Bronchial epithelial cell (primary cell): ENCODE measurements at regions not wholly inside any gene's neighbourhood (a gene's known extent, or its start where the extent isn't known, plus 50 kb on each side); places are given as distances from the start of the nearest gene placed in this dataset.

Source experiments
- DNase-seq: peaks from one replicate; pipeline ENCODE4 v3.0.0-alpha.2; 2010; ENCODE audit warnings: low read depth
- FAIRE-seq: peaks from 2 replicates; lab custom pipeline; 2011; peaks lifted over from hg19 to GRCh38; lab: Jason Lieb, UNC
- H3K27me3 ChIP-seq: 2 replicates; pipeline ENCODE4 v1.5.1; 2011; ENCODE audit warnings: low read length; ENCODE audit not compliant: control insufficient read depth, insufficient read depth
- H3K36me3 ChIP-seq: 2 replicates; pipeline ENCODE4 v1.5.1; 2011; ENCODE audit warnings: low read length; ENCODE audit not compliant: control insufficient read depth, insufficient read depth
- H3K4me3 ChIP-seq: 2 replicates; pipeline ENCODE4 v1.5.1; 2011; ENCODE audit warnings: mild to moderate bottlenecking, low read depth, low read length, control low read depth
- TF ChIP-seq, protein P1 (sequence below): IDR thresholded peaks from 2 replicates; pipeline ENCODE4 v1.5.1; 2011; ENCODE audit warnings: mild to moderate bottlenecking, moderate library complexity, low read length, control low read depth, inconsistent platforms; ENCODE audit not compliant: insufficient read depth, severe bottlenecking

GRCh38 chr14:30221546-30221945 is 293.9 kb upstream of the PRKD1 start:
- FAIRE-seq (no peak), DNase-seq (no peak)
- H3K4me3 ChIP-seq = no peak overlapping the region
- no peaks in the 10 kb centered on the region for H3K27me3 ChIP-seq
- no peaks in the 10 kb centered on the region for H3K36me3 ChIP-seq
- TF ChIP-seq, protein P1, sequence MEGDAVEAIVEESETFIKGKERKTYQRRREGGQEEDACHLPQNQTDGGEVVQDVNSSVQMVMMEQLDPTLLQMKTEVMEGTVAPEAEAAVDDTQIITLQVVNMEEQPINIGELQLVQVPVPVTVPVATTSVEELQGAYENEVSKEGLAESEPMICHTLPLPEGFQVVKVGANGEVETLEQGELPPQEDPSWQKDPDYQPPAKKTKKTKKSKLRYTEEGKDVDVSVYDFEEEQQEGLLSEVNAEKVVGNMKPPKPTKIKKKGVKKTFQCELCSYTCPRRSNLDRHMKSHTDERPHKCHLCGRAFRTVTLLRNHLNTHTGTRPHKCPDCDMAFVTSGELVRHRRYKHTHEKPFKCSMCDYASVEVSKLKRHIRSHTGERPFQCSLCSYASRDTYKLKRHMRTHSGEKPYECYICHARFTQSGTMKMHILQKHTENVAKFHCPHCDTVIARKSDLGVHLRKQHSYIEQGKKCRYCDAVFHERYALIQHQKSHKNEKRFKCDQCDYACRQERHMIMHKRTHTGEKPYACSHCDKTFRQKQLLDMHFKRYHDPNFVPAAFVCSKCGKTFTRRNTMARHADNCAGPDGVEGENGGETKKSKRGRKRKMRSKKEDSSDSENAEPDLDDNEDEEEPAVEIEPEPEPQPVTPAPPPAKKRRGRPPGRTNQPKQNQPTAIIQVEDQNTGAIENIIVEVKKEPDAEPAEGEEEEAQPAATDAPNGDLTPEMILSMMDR = no peak

GRCh38 chr14:30223385-30223785 is 295.7 kb upstream of the PRKD1 start:
- TF ChIP-seq, protein P1 = no peak
- no peaks in the 10 kb centered on the region for H3K27me3 ChIP-seq
- no peaks in the 10 kb centered on the region for H3K36me3 ChIP-seq
- DNase-seq (peak; percentile 92), FAIRE-seq (peak; percentile 50)
- no peak overlapping the region for H3K4me3 ChIP-seq

DNA sequence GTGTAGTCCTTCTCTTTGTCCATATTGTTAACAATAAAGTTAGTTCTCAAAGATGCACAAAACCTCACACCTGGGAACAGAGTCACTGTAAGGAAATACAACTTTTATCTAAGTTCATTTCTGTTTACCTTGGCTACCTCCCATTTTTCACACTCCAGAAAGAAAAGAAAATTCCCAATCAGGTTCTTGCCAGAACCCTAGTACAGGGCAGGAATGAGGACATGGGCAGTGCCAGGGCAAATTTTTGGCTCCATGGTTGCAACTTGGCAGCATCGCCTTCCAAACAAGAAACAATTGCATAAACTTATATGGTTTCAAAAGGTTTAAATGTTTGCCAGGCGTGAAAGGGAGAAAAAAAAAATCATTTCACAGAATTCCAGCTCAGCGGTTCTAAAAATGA is 296.3 kb upstream of the PRKD1 start:
- no peaks in the 10 kb centered on the region for H3K36me3 ChIP-seq
- no peaks in the 10 kb centered on the region for H3K27me3 ChIP-seq
- H3K4me3 ChIP-seq = no peak overlapping the region
- TF ChIP-seq, protein P1 = no peak
- no peak for FAIRE-seq
- peak; percentile 35 for DNase-seq

DNA sequence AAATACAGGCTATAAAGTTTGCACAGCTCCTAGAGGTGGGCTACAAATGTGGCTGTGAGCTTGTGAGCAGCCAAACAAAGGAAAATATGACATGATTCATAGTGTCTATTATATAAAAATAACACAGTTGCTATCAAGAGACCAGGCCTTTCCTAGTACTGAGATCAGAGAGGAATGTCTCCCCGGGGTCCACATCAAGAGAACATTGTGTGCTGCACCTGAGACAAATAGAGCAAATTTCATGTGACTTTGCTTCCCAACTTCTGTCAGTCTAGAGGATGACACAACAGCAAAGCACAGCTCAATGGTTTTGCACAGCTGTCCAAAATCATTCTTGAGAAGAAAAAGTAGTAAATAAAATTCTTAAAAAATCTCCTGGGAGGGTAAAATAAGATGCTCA is 297.5 kb upstream of the PRKD1 start:
- H3K36me3 ChIP-seq = no peaks in the 10 kb centered on the region
- H3K27me3 ChIP-seq = no peaks in the 10 kb centered on the region
- H3K4me3 ChIP-seq = no peak overlapping the region
- no peak for FAIRE-seq
- no peak for DNase-seq
- TF ChIP-seq, protein P1 = no peak

- no peak for FAIRE-seq
- no peak for DNase-seq
- Histone ChIP-seq H3K36me3 (no peaks in the 10 kb centered on the region), H3K27me3 (no peaks in the 10 kb centered on the region), H3K4me3 (no peak overlapping the region)
- TF ChIP-seq, protein P1 = no peak
Observed at GRCh38 chr14:30227436-30227835, 299.8 kb upstream of the PRKD1 start.

DNA sequence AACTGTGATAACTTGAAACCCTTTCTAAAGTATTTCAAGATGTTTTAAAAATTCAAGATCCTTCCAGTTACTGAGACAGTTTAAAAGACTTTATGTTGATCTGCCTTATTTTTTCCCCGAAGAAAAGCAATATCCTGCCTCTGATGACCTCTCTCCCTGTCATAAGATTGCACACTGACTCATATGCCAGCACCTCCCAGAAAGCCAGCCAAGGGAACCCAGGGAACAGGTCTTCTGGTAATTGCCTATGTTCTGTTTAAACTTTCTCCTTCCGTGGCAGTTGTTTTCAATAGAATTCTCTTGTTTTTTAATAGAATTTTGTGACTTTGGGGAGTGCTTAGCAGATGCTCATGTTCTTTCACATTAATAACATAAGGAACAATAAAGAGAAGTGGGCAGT is 300.2 kb upstream of the PRKD1 start:
- Histone ChIP-seq H3K27me3 (no peaks in the 10 kb centered on the region), H3K36me3 (no peaks in the 10 kb centered on the region), H3K4me3 (no peak overlapping the region)
- peak; percentile 85 for DNase-seq
- TF ChIP-seq, protein P1 = no peak
- no peak for FAIRE-seq
